HL-60/S4 treated with phorbol 12-myristate 13-acetate at 8.2 ng/mL for 4 days and 3 days (cell line): ENCODE measurements at regions not wholly inside any gene's neighbourhood (a gene's known extent, or its start where the extent isn't known, plus 50 kb on each side); places are given as distances from the start of the nearest gene placed in this dataset.

Source experiments
- in situ Hi-C: fragments of 300-500 bp; cut with MboI; formaldehyde crosslinking; loops from 2 replicates; pipeline ENCODE4 v1.15.0; 2022; ENCODE audit warnings: low sequenced_read_pairs

DNA sequence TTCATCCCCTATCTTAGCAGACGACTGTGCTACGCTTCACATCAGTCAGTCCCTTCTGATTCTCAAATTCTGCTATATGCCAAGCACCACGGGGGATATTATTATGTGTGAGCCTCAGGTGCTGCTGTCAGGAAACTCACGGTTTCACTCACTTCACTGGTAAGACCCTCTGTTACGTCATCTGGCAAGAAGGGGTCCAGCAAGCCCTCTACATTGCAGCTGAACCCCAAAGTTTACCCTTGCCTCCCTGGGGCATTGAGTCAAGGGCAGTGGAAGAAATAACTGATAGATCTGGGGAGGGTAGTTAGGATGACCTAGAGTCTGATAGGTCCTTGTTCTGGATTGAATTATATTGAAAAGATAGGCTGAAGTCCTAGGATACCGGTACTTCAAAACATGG lies 237.4 kb downstream of the RRAGC start:
- in situ Hi-C loops: no loop called here

DNA sequence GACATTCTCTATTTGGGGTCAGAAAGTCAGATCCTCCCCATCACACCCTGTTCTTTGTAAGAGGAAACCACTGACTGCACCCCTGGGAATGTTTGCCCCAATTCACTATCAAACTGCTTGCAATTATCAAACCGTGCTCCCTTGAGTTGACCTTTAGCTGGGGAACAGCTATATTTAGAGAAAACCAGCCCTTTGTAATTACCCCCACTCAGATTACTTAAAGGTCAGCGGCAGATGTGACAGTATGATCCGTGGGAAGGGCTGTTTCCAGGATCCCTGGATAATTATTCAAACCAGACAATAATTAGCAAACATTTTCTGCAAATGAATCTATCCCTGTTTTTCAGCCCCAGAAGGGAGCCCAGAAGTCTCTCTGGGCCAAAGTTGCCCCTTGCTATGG lies 242.7 kb downstream of the RRAGC start:
- in situ Hi-C loops: no loop called here

DNA sequence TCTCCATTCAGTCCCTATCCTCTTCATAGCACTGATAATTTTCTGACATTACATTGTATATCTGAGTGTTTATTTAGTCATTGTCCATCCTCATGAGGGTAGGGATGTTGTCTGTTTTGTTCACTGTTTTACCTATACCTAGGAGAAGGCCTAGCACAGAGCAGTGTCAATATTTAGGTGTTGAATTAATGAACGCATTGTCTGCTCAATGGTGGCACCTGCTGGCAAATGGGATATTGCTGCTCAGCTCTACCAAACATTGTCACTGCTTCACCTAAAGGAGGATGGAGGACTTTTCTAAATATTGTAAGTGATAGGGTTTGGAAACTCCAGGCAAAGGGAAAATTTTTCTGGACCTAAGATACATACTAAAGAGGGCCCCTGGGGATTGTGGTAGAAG lies 243.9 kb downstream of the RRAGC start:
- in situ Hi-C loops: no loop called here

DNA sequence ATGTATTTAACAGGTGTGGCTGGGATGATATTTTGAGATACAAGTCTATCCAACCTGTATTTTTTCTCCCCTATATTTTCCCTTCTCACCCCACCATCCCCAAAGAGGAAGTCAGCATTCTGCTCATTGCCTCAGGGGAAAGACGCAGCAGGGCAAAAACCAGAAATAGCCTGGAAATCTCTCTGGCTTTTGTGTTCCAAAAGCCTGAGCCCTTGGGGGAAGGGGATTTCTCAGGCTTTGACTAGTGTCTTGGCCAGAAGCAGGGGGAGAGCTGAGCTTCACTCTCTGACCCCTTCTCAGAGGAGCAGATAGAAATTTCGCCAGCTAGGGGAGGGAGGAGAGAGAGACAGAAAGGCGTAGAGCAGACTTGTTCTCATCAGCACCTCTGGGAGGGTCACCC lies 244.7 kb downstream of the RRAGC start:
- in situ Hi-C loops: no loop called here

DNA sequence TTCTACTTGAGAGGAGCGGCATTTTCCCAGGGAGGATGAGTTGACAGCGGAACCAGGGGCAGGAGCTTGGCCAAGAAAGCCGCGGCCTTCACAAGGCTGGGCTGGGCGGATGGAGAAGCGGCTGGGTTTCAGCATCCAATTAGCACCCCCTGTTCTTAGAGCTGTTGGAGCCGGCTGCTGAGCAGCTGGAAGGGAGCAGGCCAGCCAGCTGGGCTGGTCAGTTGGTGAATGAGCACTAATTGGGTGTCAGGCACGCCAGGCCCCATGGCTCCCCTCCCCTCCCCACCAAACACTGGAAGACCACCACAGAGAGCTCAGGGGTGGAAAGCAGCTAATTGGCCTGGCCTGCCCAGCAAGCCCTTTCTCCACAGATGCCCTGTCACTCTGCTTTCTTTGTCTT lies 245.6 kb downstream of the RRAGC start:
- in situ Hi-C loops: no loop called here

DNA sequence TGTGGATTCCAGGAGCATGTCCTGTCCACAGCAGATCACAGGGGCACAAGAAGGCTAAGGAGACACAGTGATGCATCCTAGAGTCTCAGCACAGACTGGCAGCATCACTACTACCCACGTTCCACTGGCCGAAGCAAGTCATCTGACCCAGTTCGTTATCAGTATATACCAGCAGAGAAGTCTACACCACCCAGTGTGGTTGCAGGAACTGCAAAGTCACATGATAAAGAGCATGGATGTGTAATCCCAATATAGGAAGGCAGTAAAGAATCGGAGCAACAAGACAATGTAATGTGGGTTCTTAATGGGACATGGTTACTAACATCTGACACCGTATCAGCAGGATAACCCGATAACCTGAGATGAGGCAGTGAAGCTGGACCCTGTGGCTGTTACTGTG lies 246.6 kb downstream of the RRAGC start:
- in situ Hi-C loops: no loop called here

DNA sequence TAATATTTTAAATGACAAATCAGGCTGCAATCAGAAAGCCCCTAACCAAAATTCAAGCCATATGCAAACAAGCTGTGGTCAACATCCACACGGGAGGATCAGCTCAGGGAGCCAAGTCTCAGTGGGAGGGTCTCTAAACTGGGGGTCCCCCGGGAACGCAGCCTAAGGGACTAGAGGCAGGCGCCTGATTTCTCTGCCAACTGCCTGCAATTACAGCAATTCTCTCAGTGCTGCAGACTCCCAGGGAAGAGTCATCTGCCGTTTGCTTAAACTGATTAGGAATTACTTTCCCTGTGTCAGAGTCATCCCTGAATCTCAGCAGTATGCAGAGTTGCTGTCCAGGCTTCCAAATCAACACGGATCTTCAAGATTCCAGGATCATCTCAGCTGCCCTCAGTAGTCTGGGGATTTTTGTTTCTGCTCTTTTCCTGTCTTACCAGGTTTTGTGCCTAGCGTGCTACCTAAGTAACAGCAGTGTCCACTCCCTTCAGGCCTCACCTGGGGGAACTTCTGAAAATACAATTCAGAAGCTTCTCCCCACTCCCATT lies 247.8 kb downstream of the RRAGC start:
- in situ Hi-C loops: no loop called here

DNA sequence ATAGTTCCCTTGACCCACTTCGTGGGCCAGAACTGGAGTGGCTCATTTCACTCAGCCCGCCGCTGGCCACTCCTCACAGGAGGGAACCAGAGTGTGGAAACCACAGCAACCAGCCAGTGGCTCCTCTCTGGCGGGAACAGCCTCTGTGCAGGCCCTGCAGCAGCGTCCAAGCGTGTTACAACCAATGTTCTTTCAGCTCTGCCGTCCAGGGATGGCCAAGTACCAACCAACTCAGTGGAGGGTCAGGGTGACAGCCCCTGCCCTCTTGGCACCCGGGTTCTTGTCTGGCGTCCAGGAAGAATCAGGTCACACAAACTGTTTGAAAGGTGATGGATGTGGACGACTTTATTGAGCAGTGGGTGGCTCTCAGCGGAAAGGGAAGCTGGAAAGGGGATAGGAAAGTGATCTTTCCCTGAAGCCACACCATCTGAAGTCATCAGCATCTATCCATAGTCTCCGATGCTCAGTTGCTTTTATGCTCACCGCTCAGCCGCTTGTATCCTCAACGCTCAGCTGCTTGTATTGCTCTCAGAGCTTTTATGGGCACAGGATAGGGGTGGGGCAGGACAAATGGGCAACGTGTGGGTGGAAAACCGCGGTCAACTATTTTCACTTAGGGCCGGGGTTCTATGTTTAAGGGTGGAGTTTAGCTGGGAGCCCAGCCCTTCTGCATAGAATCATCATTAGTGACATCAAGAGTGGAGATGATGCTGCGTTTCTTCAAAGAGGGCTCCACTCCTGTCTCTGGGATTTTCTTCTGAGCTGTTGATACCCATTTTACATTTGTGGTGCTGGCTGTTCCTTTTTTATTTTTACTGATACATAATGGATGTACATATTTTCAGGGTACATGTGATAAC lies 250.2 kb downstream of the RRAGC start:
- in situ Hi-C loops: no loop called here

DNA sequence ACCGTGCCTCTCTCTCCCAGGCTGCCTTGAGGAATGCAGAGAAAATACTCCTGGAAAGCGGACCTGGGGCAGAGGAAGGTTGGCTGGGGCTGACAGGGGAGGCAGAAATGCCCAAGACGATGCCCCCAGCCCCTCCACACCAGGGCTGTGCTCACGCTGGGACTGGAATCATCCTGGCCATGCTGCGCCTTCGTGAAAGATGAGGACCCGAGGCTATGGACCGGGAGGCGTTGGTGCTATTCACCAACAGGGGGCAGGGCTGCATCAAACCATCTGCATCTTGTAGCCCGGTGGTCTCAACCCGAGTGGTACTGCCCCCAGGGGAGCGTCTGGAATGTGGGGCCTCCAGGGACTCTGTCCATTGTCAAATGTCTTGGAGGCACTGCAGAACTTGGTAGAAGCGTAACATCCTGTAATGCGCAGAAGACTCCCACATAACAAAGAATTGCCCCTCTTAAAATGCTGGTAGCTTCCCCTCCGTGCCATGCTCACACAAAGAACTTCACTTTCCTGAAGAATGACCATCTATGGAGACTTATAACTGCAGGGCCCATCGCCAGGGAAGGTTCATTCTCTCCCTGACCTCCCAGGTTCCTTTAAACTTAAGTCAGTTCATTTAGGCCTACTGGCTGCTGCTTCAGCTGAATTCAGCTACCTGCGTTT lies 251.2 kb downstream of the RRAGC start:
- in situ Hi-C loops: no loop called here

DNA sequence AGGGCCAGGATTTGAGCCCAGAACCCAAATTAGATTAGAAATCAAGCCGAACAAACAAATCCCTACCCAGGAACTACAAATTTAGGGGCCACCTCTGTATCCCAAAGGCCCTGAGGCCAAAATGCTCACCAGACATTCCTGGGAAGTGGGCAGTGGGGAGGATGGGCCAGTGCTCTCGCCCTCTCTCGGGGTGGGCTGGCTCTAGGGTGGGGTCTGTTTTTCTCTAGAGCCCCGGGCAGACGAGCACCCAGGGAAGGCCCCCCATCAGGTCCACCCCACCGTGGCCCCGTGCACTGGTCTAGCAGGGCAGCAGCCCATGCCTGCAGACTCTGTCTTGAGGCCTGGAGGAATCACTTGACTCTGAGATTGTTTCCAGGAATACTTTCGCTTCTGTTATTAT lies 252.0 kb downstream of the RRAGC start:
- in situ Hi-C loops: no loop called here

DNA sequence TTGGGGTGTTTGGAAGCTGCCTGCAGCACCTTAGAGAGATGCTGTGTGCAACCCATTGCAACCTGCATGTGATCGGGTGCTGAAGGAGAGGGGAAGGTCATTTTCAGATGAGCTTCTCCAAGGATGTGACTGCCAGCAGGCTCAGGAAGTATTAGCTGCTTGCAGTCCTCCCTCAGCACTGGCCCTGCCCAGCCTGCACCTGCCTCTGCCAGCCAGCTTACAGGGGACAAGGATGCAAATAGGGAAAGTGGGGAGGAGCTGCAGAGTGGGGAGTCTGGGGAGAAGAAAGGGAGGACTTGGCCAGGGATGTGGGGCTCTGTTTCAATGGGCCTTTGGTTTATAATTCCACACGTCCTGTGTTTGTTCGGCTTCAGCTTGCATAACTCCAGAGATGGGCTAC lies 254.5 kb downstream of the RRAGC start:
- in situ Hi-C loops: no loop called here

DNA sequence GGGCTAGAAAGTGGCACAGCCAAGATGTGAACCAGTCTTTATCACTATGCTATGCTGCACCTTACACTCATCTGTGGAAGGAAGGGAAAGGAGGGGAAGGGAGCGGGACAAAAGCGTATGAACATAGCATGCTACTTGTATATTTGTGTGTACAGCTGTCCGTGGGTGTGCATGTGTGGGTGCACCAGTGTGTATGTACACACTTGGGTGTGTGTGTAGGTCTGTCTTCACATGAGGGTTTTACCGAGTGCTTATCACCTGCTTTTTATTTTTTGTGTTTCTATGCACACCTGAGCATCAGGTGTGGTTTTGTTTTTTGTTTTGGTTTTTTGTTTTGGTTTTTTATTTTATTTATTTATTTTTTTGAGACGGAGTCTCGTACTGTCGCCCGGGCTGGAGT lies 255.7 kb downstream of the RRAGC start:
- in situ Hi-C loops: no loop called here

DNA sequence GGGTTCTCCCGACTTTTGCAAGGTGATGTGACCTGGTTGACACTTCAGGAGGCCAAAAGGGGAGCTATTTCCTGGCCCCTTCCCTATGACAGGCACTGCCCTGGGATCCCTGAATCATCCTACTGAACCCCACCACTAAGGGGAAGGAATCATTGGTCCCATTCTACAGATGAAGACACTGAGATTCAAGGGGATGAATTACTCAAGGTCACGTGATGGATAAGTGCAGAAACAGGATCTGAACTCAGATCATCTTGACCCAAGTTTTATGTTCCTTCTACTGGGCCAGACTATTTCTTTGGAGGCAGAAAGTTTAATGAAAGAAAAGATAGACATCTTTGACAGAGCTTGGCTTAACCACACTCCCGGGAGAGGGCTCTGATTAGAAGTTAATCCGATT lies 258.7 kb downstream of the RRAGC start:
- in situ Hi-C loops: no loop called here

DNA sequence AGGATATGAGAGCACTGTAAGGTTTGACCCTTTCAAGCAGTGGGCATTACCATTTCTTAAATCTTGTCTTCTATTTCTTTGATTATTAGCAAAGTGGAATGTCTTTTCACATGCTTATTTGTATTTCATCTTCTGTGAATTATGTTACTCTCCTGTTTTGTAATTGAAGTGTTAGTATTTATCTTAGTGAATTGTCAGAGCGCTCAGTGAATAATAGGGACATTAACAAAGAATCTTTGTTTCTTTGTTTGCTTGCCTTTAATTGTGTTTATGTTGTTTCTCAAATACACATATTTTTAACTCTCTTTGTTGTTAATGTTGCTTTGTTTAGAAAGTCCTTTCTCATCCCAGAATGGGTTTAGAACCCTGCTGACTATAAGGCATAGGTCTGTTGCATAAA lies 259.3 kb downstream of the RRAGC start:
- in situ Hi-C loops: no loop called here

DNA sequence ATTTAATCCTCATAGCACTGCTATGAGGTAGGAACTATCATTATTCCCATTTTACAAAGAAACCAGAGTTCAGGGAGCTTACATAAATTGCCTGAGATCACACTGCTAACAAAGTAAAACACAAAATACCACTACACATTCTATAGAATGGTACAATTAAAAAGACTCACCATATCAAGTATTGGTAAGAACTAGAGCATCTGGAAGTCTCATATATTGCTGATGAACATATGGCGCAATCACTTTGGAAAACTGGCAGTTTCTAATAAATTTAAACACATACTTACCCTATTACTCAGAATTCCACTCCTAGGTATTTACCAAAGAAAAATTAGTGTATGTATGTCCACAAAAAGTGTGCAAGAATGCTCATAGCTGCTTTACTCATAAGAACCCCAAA lies 261.5 kb downstream of the RRAGC start:
- in situ Hi-C loops: loop anchor here (25.0 kb wide), 1 partner anchor 561 kb away; the partner anchor contains the start of gene POU3F1

DNA sequence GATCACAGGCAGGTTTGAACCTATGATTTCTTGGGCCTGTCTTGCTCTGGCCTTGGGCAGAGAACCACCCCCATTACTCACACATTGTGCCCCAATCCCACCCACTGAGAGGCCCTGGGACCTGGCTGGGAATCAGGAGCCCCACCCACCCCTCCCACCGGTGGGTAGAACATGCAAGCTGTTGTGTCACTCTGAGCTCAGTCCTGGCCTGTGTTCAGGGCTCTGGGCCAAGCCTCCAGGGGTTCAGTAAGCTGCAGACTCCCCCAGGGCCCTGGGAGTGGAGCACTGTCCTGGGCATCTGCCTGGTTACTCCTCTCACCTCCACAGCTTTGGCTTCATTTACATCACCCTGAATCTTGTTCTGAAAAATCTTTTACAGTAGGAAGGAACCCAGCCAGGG lies 270.5 kb downstream of the RRAGC start:
- in situ Hi-C loops: loop anchor here (25.0 kb wide), 1 partner anchor 552 kb away; the partner anchor contains the start of gene POU3F1

DNA sequence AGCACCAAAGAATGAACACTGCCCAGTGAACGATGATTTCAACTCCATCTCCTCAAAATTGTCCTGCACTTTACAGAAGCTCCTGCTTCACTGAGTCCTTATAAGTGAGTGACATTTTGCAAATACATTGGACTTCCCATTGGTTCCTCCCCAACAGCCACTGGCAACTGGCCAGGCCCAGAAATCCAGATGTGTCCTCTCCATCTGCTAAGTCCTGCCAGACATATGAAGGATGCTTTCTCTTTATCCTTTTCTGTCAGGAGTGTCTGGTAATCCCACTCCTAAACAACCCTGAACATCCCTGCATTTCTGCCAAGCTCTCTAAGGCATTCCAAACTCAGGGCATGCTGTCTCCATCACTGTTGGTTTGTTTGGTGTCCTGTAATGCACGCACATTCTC lies 271.8 kb downstream of the RRAGC start:
- in situ Hi-C loops: loop anchor here (25.0 kb wide), 1 partner anchor 550 kb away; the partner anchor contains the start of gene POU3F1

DNA sequence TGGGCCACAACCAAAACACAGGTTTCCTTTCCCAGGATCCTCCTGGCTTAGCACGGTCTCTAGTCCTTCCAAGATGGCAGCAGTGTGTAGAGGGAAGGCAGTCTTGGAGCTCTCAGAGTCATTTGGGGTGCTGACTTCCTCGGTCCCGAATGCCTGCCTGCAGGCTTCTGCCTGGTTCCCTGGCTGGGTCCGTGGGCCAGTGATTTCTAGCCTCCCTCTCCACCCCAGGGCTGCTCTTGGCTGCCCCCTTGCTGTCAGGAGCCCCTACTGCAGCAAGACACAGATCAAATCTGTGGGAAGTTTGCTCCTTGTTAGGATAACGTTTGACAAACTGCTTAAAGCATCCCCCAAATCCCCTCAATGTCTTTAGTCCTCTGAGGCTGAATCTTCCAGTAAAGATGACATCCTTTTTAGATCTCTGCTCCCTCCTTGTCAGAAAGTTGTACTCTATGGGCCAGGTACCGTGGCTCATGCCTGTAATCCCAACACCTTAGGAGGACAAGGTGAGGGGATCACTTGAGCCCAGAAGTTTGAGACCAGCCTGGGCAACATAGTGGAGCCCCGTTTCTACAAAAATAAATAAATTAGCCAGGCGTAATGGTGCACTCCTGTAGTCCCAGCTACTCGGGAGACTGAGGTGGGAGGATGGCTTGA lies 272.5 kb downstream of the RRAGC start:
- in situ Hi-C loops: loop anchor here (25.0 kb wide), 1 partner anchor 550 kb away; the partner anchor contains the start of gene POU3F1

DNA sequence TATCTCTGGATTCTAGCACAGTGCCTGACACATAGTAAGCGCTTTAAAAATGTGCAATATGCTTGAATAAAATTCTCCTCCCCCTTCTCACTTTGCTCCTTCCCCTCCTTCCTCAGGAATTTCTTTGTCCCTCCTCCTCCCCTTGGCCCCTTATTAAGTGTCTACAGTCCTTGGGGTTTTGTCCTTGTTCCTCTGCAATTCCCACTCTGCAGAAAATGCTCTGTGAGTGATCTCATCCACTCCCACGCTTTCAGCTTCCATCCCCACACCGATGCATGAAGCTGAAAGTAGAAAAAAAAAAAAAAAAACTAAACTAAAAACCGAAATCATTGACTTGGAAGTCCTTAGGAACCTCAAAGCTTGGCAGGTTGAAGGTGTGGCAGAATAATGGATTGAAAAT lies 273.6 kb downstream of the RRAGC start:
- in situ Hi-C loops: loop anchor here (25.0 kb wide), 1 partner anchor 549 kb away; the partner anchor contains the start of gene POU3F1

DNA sequence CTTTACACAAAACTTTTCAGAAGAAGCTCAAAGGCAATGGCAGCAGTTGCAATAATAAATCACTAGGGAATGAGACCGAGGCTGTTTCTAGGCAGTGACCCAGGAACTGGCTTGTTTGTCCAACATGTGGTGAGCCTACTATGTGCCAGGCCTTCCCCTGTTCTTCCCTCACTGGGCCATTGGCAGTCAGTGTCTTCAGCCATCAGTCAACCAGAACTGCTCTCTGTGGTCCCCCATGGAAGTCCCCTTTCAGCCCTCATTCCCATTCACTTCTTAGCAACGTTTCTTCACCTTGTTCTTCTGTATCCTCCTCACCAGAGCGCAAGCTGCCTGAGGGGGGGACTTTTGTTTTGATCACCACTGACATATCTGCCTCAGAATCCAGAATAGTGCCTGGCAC lies 274.1 kb downstream of the RRAGC start:
- in situ Hi-C loops: loop anchor here (25.0 kb wide), 1 partner anchor 548 kb away; the partner anchor contains the start of gene POU3F1
